Transverse colon (tissue), 3 donors: ENCODE measurements at regions not wholly inside any gene's neighbourhood (a gene's known extent, or its start where the extent isn't known, plus 50 kb on each side); places are given as distances from the start of the nearest gene placed in this dataset.

Source experiments
- POLR2A ChIP-seq: fragments of 450-650 bp; IDR thresholded peaks from one replicate; pipeline ENCODE4 v1.6.1; 2016; ENCODE audit warnings: antibody characterized with exemption, mild to moderate bottlenecking, moderate library complexity
- TF ChIP-seq, protein P1 (sequence below), 5 experiments: fragments of 200-600 bp in 3 of 5; fragments of 450-650 bp in 2 of 5; sonication (generic) in 3 of 5; IDR thresholded peaks; 1 replicate in 2 of 5; 2 replicates in 3 of 5; pipeline ENCODE4 v1.5.1; 2016 to 2017; ENCODE audit warnings: antibody characterized with exemption in 5 of 5, inconsistent platforms in 3 of 5, mild to moderate bottlenecking in 2 of 5, moderate library complexity in 1 of 5

DNA sequence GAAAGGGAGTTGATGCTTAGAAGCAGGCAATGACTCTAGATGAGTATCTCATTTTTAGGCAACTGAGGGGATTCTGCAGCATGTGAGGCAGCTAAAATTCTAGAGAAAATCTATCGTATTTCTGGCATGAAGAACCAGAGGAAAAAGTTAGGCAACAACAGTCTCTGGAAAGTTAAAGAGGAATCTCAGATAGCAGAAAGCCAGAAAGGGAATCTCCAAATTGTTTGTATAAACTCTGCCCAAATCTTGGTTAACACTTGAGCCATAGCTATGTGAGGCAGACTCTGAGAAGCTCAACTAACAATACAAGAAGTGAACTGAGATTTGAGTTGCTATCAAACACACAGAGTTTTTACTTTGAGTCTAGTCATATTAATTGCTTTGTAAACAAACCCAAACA, 215.8 kb upstream of the FZD8 start:
- TF ChIP-seq, protein P1, sequence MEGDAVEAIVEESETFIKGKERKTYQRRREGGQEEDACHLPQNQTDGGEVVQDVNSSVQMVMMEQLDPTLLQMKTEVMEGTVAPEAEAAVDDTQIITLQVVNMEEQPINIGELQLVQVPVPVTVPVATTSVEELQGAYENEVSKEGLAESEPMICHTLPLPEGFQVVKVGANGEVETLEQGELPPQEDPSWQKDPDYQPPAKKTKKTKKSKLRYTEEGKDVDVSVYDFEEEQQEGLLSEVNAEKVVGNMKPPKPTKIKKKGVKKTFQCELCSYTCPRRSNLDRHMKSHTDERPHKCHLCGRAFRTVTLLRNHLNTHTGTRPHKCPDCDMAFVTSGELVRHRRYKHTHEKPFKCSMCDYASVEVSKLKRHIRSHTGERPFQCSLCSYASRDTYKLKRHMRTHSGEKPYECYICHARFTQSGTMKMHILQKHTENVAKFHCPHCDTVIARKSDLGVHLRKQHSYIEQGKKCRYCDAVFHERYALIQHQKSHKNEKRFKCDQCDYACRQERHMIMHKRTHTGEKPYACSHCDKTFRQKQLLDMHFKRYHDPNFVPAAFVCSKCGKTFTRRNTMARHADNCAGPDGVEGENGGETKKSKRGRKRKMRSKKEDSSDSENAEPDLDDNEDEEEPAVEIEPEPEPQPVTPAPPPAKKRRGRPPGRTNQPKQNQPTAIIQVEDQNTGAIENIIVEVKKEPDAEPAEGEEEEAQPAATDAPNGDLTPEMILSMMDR (IDR thresholded peaks at IDR 0.05): no peak
- TF ChIP-seq POLR2A: no peak
